PC-9 (cell line): ENCODE measurements at regions not wholly inside any gene's neighbourhood (a gene's known extent, or its start where the extent isn't known, plus 50 kb on each side); places are given as distances from the start of the nearest gene placed in this dataset.

Experiments
- BruUV-seq: library from RNA; stranded (reverse); fragments of 400-500 nt; replicated peaks from 2 replicates; lab custom pipeline; 2021; lab: Mats Ljungman, UMichigan
- CTCF ChIA-PET: fragments of 300-600 bp; sonication (Branson Sonifier 250); formaldehyde crosslinking; loops from one replicate; lab custom pipeline; 2022; ENCODE audit warnings: antibody characterized with exemption; lab: Charles Lee
- POLR2A ChIA-PET: fragments of 300-600 bp; sonication (Branson Sonifier 250); formaldehyde crosslinking; loops from one replicate; lab custom pipeline; 2022; ENCODE audit warnings: antibody characterized with exemption; ENCODE audit not compliant: unreplicated experiment; lab: Charles Lee
- DNase-seq, 2 experiments: peaks; one replicate each; pipeline versions ENCODE4 v3.0.0 to v3.0.0-alpha.2; 2015 to 2022; ENCODE audit warnings: mixed read lengths in 1 of 2
- H2AFZ ChIP-seq: fragments of 200-600 bp; sonication (generic); 2 replicates; pipeline ENCODE4 v1.8.1; 2017; ENCODE audit warnings: antibody characterized with exemption
- H3F3A ChIP-seq: fragments of 200-600 bp; sonication (generic); 2 replicates; pipeline ENCODE4 v1.8.1; 2017; ENCODE audit warnings: antibody characterized with exemption, mild to moderate bottlenecking, low read depth; ENCODE audit not compliant: insufficient read depth
- H3K27ac ChIP-seq: fragments of 200-600 bp; sonication (generic); 2 replicates; pipeline ENCODE4 v1.6.1; 2016; ENCODE audit warnings: mixed run types
- H3K27me3 ChIP-seq: fragments of 200-600 bp; sonication (generic); 2 replicates; pipeline ENCODE4 v1.6.1; 2016; ENCODE audit warnings: low read depth, mixed run types; ENCODE audit not compliant: insufficient read depth
- H3K36me3 ChIP-seq: fragments of 200-600 bp; sonication (generic); 2 replicates; pipeline ENCODE4 v1.6.1; 2016; ENCODE audit warnings: low read depth, mixed run types
- H3K4me1 ChIP-seq: fragments of 200-600 bp; sonication (generic); replicated peaks from 2 replicates; pipeline ENCODE4 v1.6.1; 2016; ENCODE audit warnings: mixed run types; ENCODE audit not compliant: insufficient read depth
- H3K4me2 ChIP-seq: fragments of 200-600 bp; sonication (generic); 2 replicates; pipeline ENCODE4 v1.6.1; 2017; ENCODE audit warnings: mixed run types
- H3K4me3 ChIP-seq: fragments of 200-600 bp; sonication (generic); 2 replicates; pipeline ENCODE4 v1.6.1; 2016; ENCODE audit warnings: mixed run types
- H3K79me2 ChIP-seq: fragments of 200-600 bp; sonication (generic); 2 replicates; pipeline ENCODE4 v1.6.1; 2017; ENCODE audit warnings: low read depth, mixed run types
- H3K9me2 ChIP-seq: fragments of 200-600 bp; sonication (generic); 2 replicates; pipeline ENCODE4 v1.8.1; 2017; ENCODE audit warnings: mild to moderate bottlenecking; ENCODE audit not compliant: insufficient read depth
- H3K9me3 ChIP-seq: fragments of 200-600 bp; sonication (generic); 2 replicates; pipeline ENCODE4 v1.8.1; 2016; ENCODE audit warnings: low read depth; ENCODE audit not compliant: insufficient read depth
- H4K20me1 ChIP-seq: fragments of 200-600 bp; sonication (generic); 2 replicates; pipeline ENCODE4 v1.8.1; 2017; ENCODE audit not compliant: insufficient read depth
- CTCF ChIP-seq: fragments of 200-600 bp; sonication (generic); conservative IDR thresholded peaks from 2 replicates; pipeline ENCODE4 v1.6.1; 2017; ENCODE audit warnings: mixed run types, antibody characterized with exemption, mild to moderate bottlenecking, moderate library complexity
- EZH2 ChIP-seq: fragments of 200-600 bp; sonication (generic); IDR thresholded peaks from 2 replicates; pipeline ENCODE4 v1.8.0; 2017; ENCODE audit warnings: antibody characterized with exemption, low read depth
- intact Hi-C: fragments of 100-400 bp; cut with micrococcal nuclease; formaldehyde crosslinking; loops from one replicate; pipeline ENCODE4 v1.10.0; 2022; ENCODE audit not compliant: unreplicated experiment

DNA sequence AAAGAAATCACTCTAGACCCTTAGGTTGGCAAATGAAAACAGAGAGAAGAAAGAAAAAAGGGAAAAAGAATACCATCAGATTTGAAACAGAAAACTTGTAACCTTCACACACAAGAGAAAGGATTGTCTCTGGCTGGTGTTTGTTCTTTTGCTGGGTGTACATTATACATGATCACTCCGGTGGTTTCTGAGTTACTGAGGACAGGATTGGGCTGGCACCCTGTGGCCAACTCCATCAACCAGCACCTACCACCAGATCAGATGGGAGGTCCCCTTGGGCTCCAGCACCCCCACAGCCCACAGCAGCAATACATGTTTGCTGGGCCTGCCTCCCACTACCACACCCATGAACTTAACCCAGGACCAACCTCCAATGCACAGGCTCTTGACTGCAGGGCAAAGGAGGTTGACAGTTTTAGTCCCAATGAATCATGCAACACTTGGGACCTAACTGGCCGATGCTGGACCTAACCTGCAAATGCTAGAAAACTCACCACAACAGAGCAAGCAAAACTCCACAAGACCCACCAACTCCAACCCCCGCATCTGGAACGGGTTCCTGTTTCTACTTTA, 308.3 kb downstream of the SOX9 start:
- H4K20me1 ChIP-seq: no peaks in the 10 kb centered on the region
- no peak overlapping the region for H3K4me2 ChIP-seq
- H3K9me2 ChIP-seq: no peaks in the 10 kb centered on the region
- H3K36me3 ChIP-seq: no peaks in the 10 kb centered on the region
- POLR2A ChIA-PET: no interaction called here
- H3F3A ChIP-seq: peaks cover 20% of the 10 kb centered on the region; the same call in 1 of the 2 replicates
- no peak overlapping the region for H3K4me3 ChIP-seq
- no peaks in the 10 kb centered on the region for H3K27me3 ChIP-seq
- TF ChIP-seq EZH2: no peak
- TF ChIP-seq CTCF: no peak
- peak overlapping the region; percentile 41; the same call in 1 of the 2 replicates for H3K27ac ChIP-seq
- intact Hi-C loops: no loop called here
- no peak for DNase-seq
- peaks cover 96% of the 10 kb centered on the region for H3K79me2 ChIP-seq
- no TSS peak for BruUV-seq
- peaks cover 13% of the 10 kb centered on the region; the same call in 1 of the 2 replicates for H3K4me1 ChIP-seq
- no peaks in the 10 kb centered on the region for H3K9me3 ChIP-seq
- CTCF ChIA-PET: no interaction called here
- no peak overlapping the region for H2AFZ ChIP-seq

DNA sequence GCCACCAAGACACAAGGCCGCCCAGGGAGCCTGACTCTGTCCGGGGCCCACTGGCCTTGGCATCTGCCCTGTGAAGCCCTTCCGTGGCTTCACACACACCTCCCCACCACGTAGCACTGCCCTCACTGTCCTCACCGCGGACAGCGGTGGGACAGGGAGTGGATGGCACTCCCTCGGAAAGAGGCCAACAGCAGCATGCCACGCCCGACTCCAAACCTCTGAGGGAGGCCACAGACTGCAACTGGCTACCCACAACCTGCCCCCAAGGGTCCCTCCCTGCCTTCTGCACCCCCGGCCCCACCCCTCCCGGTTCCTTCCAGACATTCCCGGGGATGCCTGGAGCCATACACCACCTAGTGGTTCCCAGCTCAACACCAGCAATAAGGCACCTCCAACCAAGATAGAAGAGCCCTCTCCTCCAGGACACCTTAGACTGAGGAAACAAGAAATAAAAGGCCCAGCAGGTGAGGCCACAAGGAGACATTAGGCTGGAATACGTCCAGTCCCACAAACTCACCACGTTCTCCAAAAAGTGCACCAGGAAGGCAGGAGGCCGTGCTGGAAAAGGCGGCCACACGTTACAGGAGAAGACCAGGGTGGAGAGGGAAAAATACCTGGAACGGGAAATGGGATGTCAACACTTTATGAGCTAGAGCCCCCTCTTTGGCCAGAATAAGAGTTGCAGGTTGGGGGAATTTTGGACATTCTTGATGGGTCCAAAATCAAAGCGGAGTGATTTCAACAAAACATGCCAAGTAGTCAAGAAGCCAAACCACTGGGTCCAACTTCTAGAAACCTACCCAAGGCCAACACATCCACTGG, 310.0 kb downstream of the SOX9 start:
- H3K4me1 ChIP-seq: peaks cover 22% of the 10 kb centered on the region
- H3K27ac ChIP-seq: no peak overlapping the region
- no peaks in the 10 kb centered on the region for H3K9me2 ChIP-seq
- no peaks in the 10 kb centered on the region for H3K36me3 ChIP-seq
- intact Hi-C loops: no loop called here
- TF ChIP-seq CTCF: peak; percentile 46
- no peak for TF ChIP-seq EZH2
- no peak overlapping the region for H2AFZ ChIP-seq
- H3K27me3 ChIP-seq: no peaks in the 10 kb centered on the region
- ChIA-PET POLR2A (no interaction called here), CTCF (no interaction called here)
- DNase-seq: no peak
- H4K20me1 ChIP-seq: no peaks in the 10 kb centered on the region
- no peaks in the 10 kb centered on the region for H3K9me3 ChIP-seq
- BruUV-seq: no TSS peak
- no peak overlapping the region for H3K4me2 ChIP-seq
- peaks cover 96% of the 10 kb centered on the region for H3K79me2 ChIP-seq
- no peak overlapping the region for H3K4me3 ChIP-seq
- H3F3A ChIP-seq: peaks cover 6% of the 10 kb centered on the region; the same call in 1 of the 2 replicates

GRCh38 chr17:72432143-72432621, 311.4 kb downstream of the SOX9 start:
- no peak overlapping the region for H3K4me2 ChIP-seq
- intact Hi-C loops: no loop called here
- DNase-seq: no peak

More at GRCh38 chr17:72432143-72432621, 311.4 kb downstream of the SOX9 start:
- no TSS peak for BruUV-seq
- Histone ChIP-seq H3K27ac (no peak overlapping the region; the same call in 1 of the 2 replicates), H3K79me2 (peaks cover 97% of the 10 kb centered on the region), H3K36me3 (no peaks in the 10 kb centered on the region), H3K27me3 (no peaks in the 10 kb centered on the region), H3F3A (peaks cover 6% of the 10 kb centered on the region; the same call in 1 of the 2 replicates), H2AFZ (no peak overlapping the region), H3K9me3 (no peaks in the 10 kb centered on the region), H3K4me1 (peaks cover 23% of the 10 kb centered on the region), H3K4me3 (no peak overlapping the region), H3K9me2 (no peaks in the 10 kb centered on the region), H4K20me1 (no peaks in the 10 kb centered on the region)
- ChIA-PET POLR2A (no interaction called here), CTCF (interaction anchor here (0.6 kb wide), 1 partner anchor 78 kb away, joined by 6 read pairs; no protein-coding TSS in a partner anchor)
- TF ChIP-seq CTCF: no peak
- TF ChIP-seq EZH2: no peak
